ENCODE measurements at regions not wholly inside any gene's neighbourhood (a gene's known extent, or its start where the extent isn't known, plus 50 kb on each side); places are given as distances from the start of the nearest gene placed in this dataset.

DNA sequence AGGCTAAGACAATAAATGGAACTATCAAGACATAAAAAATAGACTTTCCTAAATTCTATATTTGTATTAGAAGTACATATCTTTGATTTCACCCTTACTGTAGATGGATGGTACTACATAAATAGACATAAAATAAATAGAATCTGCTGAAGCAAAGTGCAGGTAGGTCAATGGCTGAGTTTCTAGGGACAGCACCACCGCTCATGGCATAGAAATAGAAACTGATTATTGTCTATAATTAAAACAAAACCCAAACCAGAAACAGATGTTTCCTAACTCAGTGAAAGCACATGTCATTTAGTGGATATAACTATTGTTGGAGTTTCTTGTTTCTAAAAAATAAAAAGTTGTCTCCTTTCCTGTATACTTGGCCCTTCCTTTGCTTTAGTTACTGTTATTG, 387.3 kb upstream of the ADGRL3 start:
- Histone ChIP-seq H3K27me3 (no peaks in the 10 kb centered on the region), H3K36me3 (no peaks in the 10 kb centered on the region), H3K4me3 (no peak overlapping the region), H3K27ac (no peak overlapping the region), H3K4me1 (ENCODE audit: low read depth) (no peaks in the 10 kb centered on the region), H3K9me3 (ENCODE audit: low read depth) (no peaks in the 10 kb centered on the region)
- DNase-seq (ENCODE audit: low read depth in 1 of 2, low spot score in 1 of 2): no peak
- TF ChIP-seq, protein P1, sequence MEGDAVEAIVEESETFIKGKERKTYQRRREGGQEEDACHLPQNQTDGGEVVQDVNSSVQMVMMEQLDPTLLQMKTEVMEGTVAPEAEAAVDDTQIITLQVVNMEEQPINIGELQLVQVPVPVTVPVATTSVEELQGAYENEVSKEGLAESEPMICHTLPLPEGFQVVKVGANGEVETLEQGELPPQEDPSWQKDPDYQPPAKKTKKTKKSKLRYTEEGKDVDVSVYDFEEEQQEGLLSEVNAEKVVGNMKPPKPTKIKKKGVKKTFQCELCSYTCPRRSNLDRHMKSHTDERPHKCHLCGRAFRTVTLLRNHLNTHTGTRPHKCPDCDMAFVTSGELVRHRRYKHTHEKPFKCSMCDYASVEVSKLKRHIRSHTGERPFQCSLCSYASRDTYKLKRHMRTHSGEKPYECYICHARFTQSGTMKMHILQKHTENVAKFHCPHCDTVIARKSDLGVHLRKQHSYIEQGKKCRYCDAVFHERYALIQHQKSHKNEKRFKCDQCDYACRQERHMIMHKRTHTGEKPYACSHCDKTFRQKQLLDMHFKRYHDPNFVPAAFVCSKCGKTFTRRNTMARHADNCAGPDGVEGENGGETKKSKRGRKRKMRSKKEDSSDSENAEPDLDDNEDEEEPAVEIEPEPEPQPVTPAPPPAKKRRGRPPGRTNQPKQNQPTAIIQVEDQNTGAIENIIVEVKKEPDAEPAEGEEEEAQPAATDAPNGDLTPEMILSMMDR (IDR thresholded peaks at IDR 0.05; ENCODE audit: low read depth, low read length): no peak

DNA sequence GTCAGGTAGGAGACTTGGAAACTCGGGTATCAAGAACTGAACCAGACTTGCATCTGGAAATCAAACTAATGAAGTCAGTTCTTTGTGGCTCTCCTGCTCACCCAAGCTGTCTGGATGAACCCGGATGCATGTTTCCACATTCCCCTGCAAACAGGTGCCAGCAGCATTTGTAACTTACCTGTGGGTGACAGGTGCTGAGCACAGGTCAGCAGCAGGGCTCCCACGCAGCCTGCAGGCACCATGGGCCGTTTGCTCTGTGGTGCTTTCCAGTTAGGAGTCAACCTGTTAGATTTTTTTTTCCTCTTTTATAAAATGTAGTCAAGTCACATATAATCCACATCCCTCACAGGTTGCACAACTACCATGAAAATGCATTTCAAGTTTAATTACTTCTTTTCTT, 385.6 kb upstream of the ADGRL3 start:
- Histone ChIP-seq H3K27ac (no peak overlapping the region), H3K4me1 (ENCODE audit: low read depth) (no peaks in the 10 kb centered on the region), H3K27me3 (no peaks in the 10 kb centered on the region), H3K9me3 (ENCODE audit: low read depth) (no peaks in the 10 kb centered on the region), H3K4me3 (no peak overlapping the region), H3K36me3 (no peaks in the 10 kb centered on the region)
- TF ChIP-seq, protein P1 (IDR thresholded peaks at IDR 0.05; ENCODE audit: low read depth, low read length): no peak
- DNase-seq (ENCODE audit: low read depth in 1 of 2, low spot score in 1 of 2): no peak

DNA sequence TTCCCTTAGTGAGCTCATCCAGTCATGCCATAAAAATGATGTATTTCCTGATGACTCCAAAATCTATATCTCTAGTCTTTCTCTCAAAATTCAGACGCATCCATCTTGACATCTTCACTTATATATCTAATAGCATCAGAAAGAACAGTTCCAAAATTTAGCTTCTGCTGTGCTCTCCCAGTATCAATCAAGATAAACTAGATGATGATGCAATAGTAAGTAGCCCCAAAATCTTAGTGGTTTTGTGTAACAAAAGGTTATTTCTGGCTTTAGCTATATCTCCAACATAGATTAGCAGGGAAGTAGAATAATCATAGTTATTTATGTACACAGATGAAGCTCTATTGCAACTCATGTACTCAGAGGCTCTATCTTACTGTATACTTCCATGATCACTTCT, 382.5 kb upstream of the ADGRL3 start:
- no peak overlapping the region for H3K4me3 ChIP-seq
- H3K27me3 ChIP-seq: no peaks in the 10 kb centered on the region
- TF ChIP-seq, protein P1 (IDR thresholded peaks at IDR 0.05; ENCODE audit: low read depth, low read length): no peak
- no peak for DNase-seq (ENCODE audit: low read depth in 1 of 2, low spot score in 1 of 2)
- no peaks in the 10 kb centered on the region for H3K9me3 ChIP-seq (ENCODE audit: low read depth)
- H3K4me1 ChIP-seq (ENCODE audit: low read depth): no peaks in the 10 kb centered on the region
- H3K36me3 ChIP-seq: no peaks in the 10 kb centered on the region
- no peak overlapping the region for H3K27ac ChIP-seq

DNA sequence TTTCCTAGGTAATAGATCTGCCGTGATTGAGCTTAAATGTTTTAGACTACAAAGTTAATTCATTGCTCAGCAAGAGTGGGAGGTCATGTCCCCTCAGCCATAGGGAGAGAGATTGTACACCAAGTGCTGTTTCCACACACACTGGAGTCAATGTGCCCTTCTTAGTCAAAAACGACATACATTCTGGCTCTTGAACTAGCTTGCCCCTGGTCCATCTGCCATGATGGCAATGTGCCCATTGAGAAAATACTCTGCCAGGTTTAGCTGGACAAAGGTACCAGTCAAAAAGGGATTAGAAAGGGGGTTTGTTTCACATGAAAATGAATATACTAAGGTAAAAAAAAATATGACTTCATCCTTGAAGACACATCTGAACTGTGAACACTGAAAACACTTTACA, 377.1 kb upstream of the ADGRL3 start:
- no peak overlapping the region for H3K4me3 ChIP-seq
- no peaks in the 10 kb centered on the region for H3K36me3 ChIP-seq
- no peak overlapping the region for H3K27ac ChIP-seq
- TF ChIP-seq, protein P1 (IDR thresholded peaks at IDR 0.05; ENCODE audit: low read depth, low read length): no peak
- H3K4me1 ChIP-seq (ENCODE audit: low read depth): no peaks in the 10 kb centered on the region
- no peaks in the 10 kb centered on the region for H3K27me3 ChIP-seq
- no peaks in the 10 kb centered on the region for H3K9me3 ChIP-seq (ENCODE audit: low read depth)
- DNase-seq (ENCODE audit: low read depth in 1 of 2, low spot score in 1 of 2): no peak

DNA sequence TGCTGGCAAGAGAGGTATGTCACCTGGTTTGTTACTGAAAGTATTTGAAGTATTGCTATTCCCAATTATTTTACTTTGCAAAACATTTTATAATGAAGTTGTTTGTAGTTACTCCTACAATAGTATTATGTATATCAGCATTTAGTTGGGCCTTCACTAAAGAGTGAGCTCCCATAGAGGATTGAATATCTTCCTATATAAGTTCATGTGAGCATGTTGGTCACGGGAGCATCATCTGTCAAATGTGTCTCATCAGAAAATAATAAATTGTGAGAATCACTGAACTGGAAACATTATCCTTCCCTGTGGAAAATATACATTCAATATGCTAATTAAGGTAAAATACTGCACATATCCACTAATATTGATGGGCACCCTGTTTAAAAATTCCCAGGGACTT, 360.1 kb upstream of the ADGRL3 start:
- no peaks in the 10 kb centered on the region for H3K4me1 ChIP-seq (ENCODE audit: low read depth)
- H3K9me3 ChIP-seq (ENCODE audit: low read depth): no peaks in the 10 kb centered on the region
- no peak for DNase-seq (ENCODE audit: low read depth in 1 of 2, low spot score in 1 of 2)
- no peaks in the 10 kb centered on the region for H3K27me3 ChIP-seq
- H3K36me3 ChIP-seq: no peaks in the 10 kb centered on the region
- TF ChIP-seq, protein P1 (IDR thresholded peaks at IDR 0.05; ENCODE audit: low read depth, low read length): no peak
- no peak overlapping the region for H3K4me3 ChIP-seq
- no peak overlapping the region for H3K27ac ChIP-seq

DNA sequence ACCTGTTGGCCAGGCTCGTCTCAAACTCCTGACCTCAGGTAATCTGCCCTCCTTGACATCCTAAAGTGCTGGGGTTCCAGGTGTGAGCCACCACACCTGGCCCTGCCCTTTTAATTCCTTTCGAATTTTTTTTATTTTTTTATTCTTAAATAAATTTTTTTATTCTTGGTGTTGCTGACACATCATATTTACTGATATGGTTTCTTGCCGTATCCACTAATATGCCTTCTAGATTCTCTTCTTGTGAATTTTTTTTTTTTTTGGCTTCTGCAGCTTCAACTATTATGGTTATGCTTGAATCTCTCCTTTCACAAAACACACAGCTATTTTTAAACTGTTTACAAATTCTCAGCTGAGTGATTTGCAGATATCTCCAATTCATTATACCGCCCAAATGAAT, 353.4 kb upstream of the ADGRL3 start:
- H3K4me3 ChIP-seq: no peak overlapping the region
- H3K4me1 ChIP-seq (ENCODE audit: low read depth): no peaks in the 10 kb centered on the region
- no peaks in the 10 kb centered on the region for H3K9me3 ChIP-seq (ENCODE audit: low read depth)
- no peaks in the 10 kb centered on the region for H3K36me3 ChIP-seq
- H3K27me3 ChIP-seq: no peaks in the 10 kb centered on the region
- TF ChIP-seq, protein P1 (IDR thresholded peaks at IDR 0.05; ENCODE audit: low read depth, low read length): no peak
- H3K27ac ChIP-seq: no peak overlapping the region
- no peak for DNase-seq (ENCODE audit: low read depth in 1 of 2, low spot score in 1 of 2)
